Fibroblast of peridontal ligament (primary cell): ENCODE measurements at regions not wholly inside any gene's neighbourhood (a gene's known extent, or its start where the extent isn't known, plus 50 kb on each side); places are given as distances from the start of the nearest gene placed in this dataset.
A peak's percentile ranks its signal among the peaks of the same experiment; 100 is the strongest.

Experiments used
- DNase-seq: peaks from one replicate; pipeline ENCODE4 v3.0.0-alpha.2; 2010; ENCODE audit errors: extremely low read depth

DNA sequence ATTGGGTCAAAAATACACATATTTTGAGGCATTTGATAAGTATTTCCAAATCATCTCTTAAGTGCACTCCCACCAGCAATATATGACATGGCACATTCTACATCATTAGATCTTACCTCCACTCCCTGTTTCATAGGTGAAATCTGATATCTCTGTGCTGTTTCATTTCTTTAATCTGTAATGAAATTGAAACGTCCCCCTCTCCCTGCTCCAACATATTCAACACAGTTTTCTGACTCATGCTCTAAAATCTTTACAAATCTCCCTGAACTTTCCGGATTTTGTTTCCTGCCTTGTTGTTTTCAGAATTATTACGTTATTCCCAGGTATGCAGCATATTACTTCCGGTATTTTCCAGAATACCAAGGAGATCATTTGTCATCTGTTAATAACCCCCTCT lies 66.1 kb upstream of the AKT3 start:
- no peak for DNase-seq

- DNase-seq: no peak
Observed at GRCh38 chr1:243912347-243912746, 62.3 kb upstream of the AKT3 start.

DNA sequence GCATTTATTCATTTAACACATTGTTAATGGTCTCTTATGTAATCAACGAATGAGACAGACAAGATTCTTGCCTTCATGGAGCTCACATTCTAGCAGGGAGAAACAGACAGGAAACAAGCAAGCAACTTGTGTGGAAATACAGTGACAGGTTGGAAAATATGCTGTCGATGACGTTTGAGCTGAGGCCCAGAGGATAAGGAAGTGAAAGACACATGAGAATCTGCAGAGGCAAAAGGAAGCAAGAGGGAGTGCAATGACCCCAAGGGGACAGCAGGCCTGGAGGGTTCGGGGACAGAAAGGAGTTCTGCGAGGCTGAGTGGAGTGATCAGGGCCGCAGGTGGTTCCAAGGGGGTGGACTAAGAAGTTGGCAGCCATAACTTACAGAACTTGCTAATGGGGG lies 60.6 kb upstream of the AKT3 start:
- DNase-seq: no peak

- peak; percentile 52 for DNase-seq
Observed at GRCh38 chr1:243903895-243904294, 53.9 kb upstream of the AKT3 start.

DNA sequence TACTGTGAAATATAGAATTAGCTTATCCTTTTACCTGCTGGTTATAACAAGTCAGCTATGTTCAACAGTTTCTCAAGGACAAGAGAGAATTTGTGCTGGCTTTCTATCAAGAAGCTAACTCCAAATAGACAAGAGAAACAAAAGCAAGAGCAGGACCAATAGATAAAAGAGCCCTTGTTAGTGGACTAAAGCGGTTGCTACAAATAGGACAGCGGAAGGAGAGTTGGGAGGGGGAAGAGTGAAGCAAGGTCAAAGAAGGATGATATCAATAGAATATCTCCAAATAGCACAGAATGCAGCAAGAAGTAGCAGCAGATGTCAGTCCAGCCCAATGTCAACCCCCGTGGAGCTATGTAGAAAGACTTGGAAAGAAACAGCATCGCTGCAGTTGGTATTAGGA lies 53.0 kb upstream of the AKT3 start:
- no peak for DNase-seq

- DNase-seq: no peak
Observed at GRCh38 chr1:243902100-243902499, 52.1 kb upstream of the AKT3 start.
